Peyer's patch (tissue), 4 donors: ENCODE measurements at regions not wholly inside any gene's neighbourhood (a gene's known extent, or its start where the extent isn't known, plus 50 kb on each side); places are given as distances from the start of the nearest gene placed in this dataset.

Source experiments
- DNase-seq, 3 donors: peaks; one replicate each; pipeline ENCODE4 v3.0.0-alpha.2; 2017 to 2019
- H3K27ac ChIP-seq, 4 donors: fragments of 200-600 bp; sonication (generic); one replicate each; pipeline ENCODE4 v1.5.1; 2016 to 2019
- H3K27me3 ChIP-seq, 2 donors: fragments of 200-600 bp; sonication (generic); one replicate each; pipeline ENCODE4 v1.5.1; 2019
- H3K36me3 ChIP-seq, 3 donors: fragments of 200-600 bp; sonication (generic); one replicate each; pipeline ENCODE4 v1.5.1; 2016 to 2019
- H3K4me1 ChIP-seq, 4 donors: fragments of 200-600 bp; sonication (generic); one replicate each; pipeline ENCODE4 v1.5.1; 2016 to 2019
- H3K4me3 ChIP-seq, 4 donors: fragments of 200-600 bp; sonication (generic); 1 replicate in 3 of 4; 2 replicates in 1 of 4; pipeline ENCODE4 v1.5.1; 2016 to 2019; ENCODE audit warnings: mild to moderate bottlenecking in 1 of 4
- H3K9me3 ChIP-seq, 4 donors: fragments of 200-600 bp; sonication (generic); one replicate each; pipeline ENCODE4 v1.5.1; 2016 to 2019; ENCODE audit warnings: mild to moderate bottlenecking in 1 of 4
- CTCF ChIP-seq, 6 experiments: fragments of 450-650 bp in 4 of 6; fragments of 200-600 bp in 2 of 6; sonication (generic) in 1 of 6; IDR thresholded peaks; one replicate each; pipeline ENCODE4 v1.5.1; 2017 to 2019; ENCODE audit warnings: antibody characterized with exemption in 6 of 6, mild to moderate bottlenecking in 3 of 6, moderate library complexity in 1 of 6
- POLR2A ChIP-seq, 2 donors: fragments of 450-650 bp; IDR thresholded peaks; one replicate each; pipeline ENCODE4 v1.5.1; 2017; ENCODE audit warnings: antibody characterized with exemption in 2 of 2, mild to moderate bottlenecking in 2 of 2, moderate library complexity in 2 of 2

GRCh38 chr1:208885060-208885459 is 640.9 kb upstream of the PLXNA2 start:
- Histone ChIP-seq H3K27ac (no peak overlapping the region), H3K9me3 (no peaks in the 10 kb centered on the region), H3K27me3 (no peaks in the 10 kb centered on the region), H3K36me3 (no peaks in the 10 kb centered on the region), H3K4me3 (no peak overlapping the region), H3K4me1 (no peaks in the 10 kb centered on the region)
- DNase-seq, result no peak
- TF ChIP-seq CTCF (IDR thresholded peaks at IDR 0.05) (no peak), POLR2A (IDR thresholded peaks at IDR 0.05) (no peak)

GRCh38 chr1:208885650-208886049 is 641.5 kb upstream of the PLXNA2 start:
- Histone ChIP-seq H3K9me3 (no peaks in the 10 kb centered on the region), H3K27me3 (no peaks in the 10 kb centered on the region), H3K36me3 (no peaks in the 10 kb centered on the region), H3K4me1 (no peaks in the 10 kb centered on the region), H3K4me3 (no peak overlapping the region), H3K27ac (no peak overlapping the region)
- TF ChIP-seq POLR2A (IDR thresholded peaks at IDR 0.05), result no peak
- no peak for TF ChIP-seq CTCF (IDR thresholded peaks at IDR 0.05)
- no peak for DNase-seq

- H3K27ac ChIP-seq, result no peak overlapping the region
- no peak for DNase-seq
- H3K9me3 ChIP-seq, result no peaks in the 10 kb centered on the region
- no peaks in the 10 kb centered on the region for H3K27me3 ChIP-seq
- TF ChIP-seq CTCF (IDR thresholded peaks at IDR 0.05), result no peak
- TF ChIP-seq POLR2A (IDR thresholded peaks at IDR 0.05), result no peak
- no peaks in the 10 kb centered on the region for H3K36me3 ChIP-seq
- H3K4me1 ChIP-seq, result no peaks in the 10 kb centered on the region
- H3K4me3 ChIP-seq, result no peak overlapping the region
Measured at GRCh38 chr1:208888376-208888775, 644.2 kb upstream of the PLXNA2 start.

- no peak for TF ChIP-seq CTCF (IDR thresholded peaks at IDR 0.05)
- TF ChIP-seq POLR2A (IDR thresholded peaks at IDR 0.05), result no peak
- Histone ChIP-seq H3K27ac (no peak overlapping the region), H3K9me3 (no peaks in the 10 kb centered on the region), H3K36me3 (no peaks in the 10 kb centered on the region), H3K27me3 (no peaks in the 10 kb centered on the region), H3K4me1 (no peaks in the 10 kb centered on the region), H3K4me3 (no peak overlapping the region)
- DNase-seq, result no peak
Measured at GRCh38 chr1:208892147-208892546, 648.0 kb upstream of the PLXNA2 start.

- TF ChIP-seq POLR2A (IDR thresholded peaks at IDR 0.05) (no peak), CTCF (IDR thresholded peaks at IDR 0.05) (no peak)
- no peaks in the 10 kb centered on the region for H3K36me3 ChIP-seq
- no peak for DNase-seq
- H3K27ac ChIP-seq, result no peak overlapping the region
- H3K4me3 ChIP-seq, result no peak overlapping the region
- no peaks in the 10 kb centered on the region for H3K4me1 ChIP-seq
- H3K27me3 ChIP-seq, result no peaks in the 10 kb centered on the region
- no peaks in the 10 kb centered on the region for H3K9me3 ChIP-seq
Measured at GRCh38 chr1:208893251-208893650, 649.1 kb upstream of the PLXNA2 start.

GRCh38 chr1:208895181-208895580 is 651.0 kb upstream of the PLXNA2 start:
- no peaks in the 10 kb centered on the region for H3K27me3 ChIP-seq
- H3K4me1 ChIP-seq, result no peaks in the 10 kb centered on the region
- no peak for TF ChIP-seq CTCF (IDR thresholded peaks at IDR 0.05)
- TF ChIP-seq POLR2A (IDR thresholded peaks at IDR 0.05), result no peak
- no peak for DNase-seq
- H3K36me3 ChIP-seq, result no peaks in the 10 kb centered on the region
- no peak overlapping the region for H3K4me3 ChIP-seq
- H3K9me3 ChIP-seq, result no peaks in the 10 kb centered on the region
- no peak overlapping the region for H3K27ac ChIP-seq
